Lower lobe of right lung (tissue), 2 donors: ENCODE measurements at regions not wholly inside any gene's neighbourhood (a gene's known extent, or its start where the extent isn't known, plus 50 kb on each side); places are given as distances from the start of the nearest gene placed in this dataset.

Experiments
- ATAC-seq, 2 donors: fragments of 200-7000 bp; cut with Tn5 transposase; one replicate each; pipeline ENCODE4 v1.9.1; 2020 to 2022; ENCODE audit warnings: mild to moderate bottlenecking in 2 of 2, moderate library complexity in 2 of 2
- DNase-seq: peaks from one replicate; pipeline ENCODE4 v3.0.0-alpha.2; 2020
- H3K27ac ChIP-seq: fragments of 200-600 bp; one replicate; pipeline ENCODE4 v1.8.0; 2022
- H3K27me3 ChIP-seq: fragments of 200-600 bp; one replicate; pipeline ENCODE4 v1.8.0; 2022; ENCODE audit warnings: low read depth
- H3K36me3 ChIP-seq: fragments of 200-600 bp; one replicate; pipeline ENCODE4 v1.8.0; 2022; ENCODE audit warnings: mild to moderate bottlenecking
- H3K4me1 ChIP-seq: fragments of 200-600 bp; one replicate; pipeline ENCODE4 v1.8.0; 2022
- H3K4me3 ChIP-seq: fragments of 200-600 bp; one replicate; pipeline ENCODE4 v1.8.0; 2022; ENCODE audit warnings: mild to moderate bottlenecking
- H3K9me3 ChIP-seq: fragments of 200-600 bp; one replicate; pipeline ENCODE4 v1.8.0; 2022
- CTCF ChIP-seq: fragments of 200-600 bp; IDR thresholded peaks from one replicate; pipeline ENCODE4 v1.8.0; 2022; ENCODE audit warnings: antibody characterized with exemption, mild to moderate bottlenecking
- intact Hi-C: fragments of 100-400 bp; cut with DNase I; formaldehyde crosslinking; loops from one replicate; pipeline ENCODE4 v1.11.0; 2022
- donor health status: DM: no; HTN: yes; CAD: no; lungs with severe emphysema.

GRCh38 chr16:73413091-73413829 is 365.3 kb upstream of the ZFHX3 start:
- no peak for DNase-seq
- no peaks in the 10 kb centered on the region for H3K4me1 ChIP-seq
- no peaks in the 10 kb centered on the region for H3K9me3 ChIP-seq
- H3K27ac ChIP-seq: no peak overlapping the region
- intact Hi-C loops: no loop called here
- no peaks in the 10 kb centered on the region for H3K27me3 ChIP-seq
- no peak for TF ChIP-seq CTCF
- no peaks in the 10 kb centered on the region for H3K36me3 ChIP-seq
- H3K4me3 ChIP-seq: no peak overlapping the region
- ATAC-seq: no peak

DNA sequence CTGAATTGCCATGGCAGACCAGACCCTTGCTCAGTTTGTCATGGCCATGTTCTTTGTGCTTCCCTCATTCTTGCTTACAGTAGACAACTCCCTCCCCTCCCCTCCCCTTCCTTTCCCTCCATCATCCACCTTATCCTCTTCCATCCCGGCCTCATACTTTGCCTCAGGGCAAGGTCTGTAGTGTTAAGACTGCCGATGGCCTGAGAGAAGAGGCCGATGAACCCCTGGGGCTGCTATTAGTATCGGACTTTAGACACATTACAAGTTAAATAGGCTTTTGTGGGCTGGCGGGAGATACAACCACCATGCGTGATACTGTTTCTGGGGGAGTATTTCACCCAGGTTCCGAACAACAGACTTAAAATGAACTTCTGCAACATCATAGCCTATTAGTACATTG is 364.5 kb upstream of the ZFHX3 start:
- no peak for TF ChIP-seq CTCF
- Histone ChIP-seq H3K27me3 (no peaks in the 10 kb centered on the region), H3K27ac (no peak overlapping the region), H3K36me3 (no peaks in the 10 kb centered on the region), H3K4me1 (no peaks in the 10 kb centered on the region), H3K9me3 (no peaks in the 10 kb centered on the region), H3K4me3 (no peak overlapping the region)
- intact Hi-C loops: no loop called here
- ATAC-seq: no peak
- no peak for DNase-seq

DNA sequence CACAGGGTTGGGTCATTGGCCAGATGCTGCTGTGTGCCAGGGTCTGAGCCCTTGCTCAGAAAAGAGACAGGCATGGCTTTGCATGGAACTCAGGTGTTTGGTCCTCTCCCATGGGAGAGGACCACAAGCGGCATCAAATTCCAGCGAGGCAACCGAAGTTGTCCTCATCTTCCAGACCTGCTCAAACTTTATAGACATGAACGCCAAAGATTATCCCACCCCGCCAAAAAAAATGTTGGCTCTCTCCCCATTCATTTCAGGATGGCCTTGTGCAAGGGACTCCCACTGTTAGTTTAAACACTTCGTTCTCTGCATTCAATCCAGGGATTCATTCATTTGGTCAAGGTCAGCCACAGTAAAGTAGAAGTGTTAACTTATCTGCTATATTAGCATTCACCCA is 360.8 kb upstream of the ZFHX3 start:
- H3K9me3 ChIP-seq: no peaks in the 10 kb centered on the region
- no peaks in the 10 kb centered on the region for H3K4me1 ChIP-seq
- intact Hi-C loops: no loop called here
- DNase-seq (no peak), ATAC-seq (no peak)
- H3K27ac ChIP-seq: no peak overlapping the region
- no peak overlapping the region for H3K4me3 ChIP-seq
- no peaks in the 10 kb centered on the region for H3K27me3 ChIP-seq
- no peak for TF ChIP-seq CTCF
- no peaks in the 10 kb centered on the region for H3K36me3 ChIP-seq

DNA sequence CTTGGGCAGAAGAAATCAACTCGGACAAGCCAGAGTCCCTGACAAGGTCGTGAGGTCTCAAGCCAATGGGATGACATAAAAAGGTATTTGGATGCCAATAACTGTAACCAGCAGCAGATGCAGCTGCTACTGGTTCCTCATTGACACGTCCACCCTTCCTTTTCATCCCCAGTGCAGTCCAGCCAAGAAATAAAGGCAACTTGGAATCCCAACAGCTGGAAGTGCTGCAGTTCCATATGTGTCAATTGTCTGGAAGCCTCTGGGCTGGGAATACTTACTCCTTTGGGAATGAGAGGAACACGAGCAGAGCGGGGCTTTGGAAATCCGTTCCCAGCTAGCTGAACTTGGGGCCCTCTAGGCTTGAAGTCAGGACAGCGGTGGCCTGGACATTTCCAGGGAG is 360.4 kb upstream of the ZFHX3 start:
- TF ChIP-seq CTCF: no peak
- Histone ChIP-seq H3K4me1 (no peaks in the 10 kb centered on the region), H3K36me3 (no peaks in the 10 kb centered on the region), H3K9me3 (no peaks in the 10 kb centered on the region), H3K4me3 (no peak overlapping the region), H3K27me3 (no peaks in the 10 kb centered on the region), H3K27ac (no peak overlapping the region)
- ATAC-seq (no peak), DNase-seq (no peak)
- intact Hi-C loops: no loop called here

DNA sequence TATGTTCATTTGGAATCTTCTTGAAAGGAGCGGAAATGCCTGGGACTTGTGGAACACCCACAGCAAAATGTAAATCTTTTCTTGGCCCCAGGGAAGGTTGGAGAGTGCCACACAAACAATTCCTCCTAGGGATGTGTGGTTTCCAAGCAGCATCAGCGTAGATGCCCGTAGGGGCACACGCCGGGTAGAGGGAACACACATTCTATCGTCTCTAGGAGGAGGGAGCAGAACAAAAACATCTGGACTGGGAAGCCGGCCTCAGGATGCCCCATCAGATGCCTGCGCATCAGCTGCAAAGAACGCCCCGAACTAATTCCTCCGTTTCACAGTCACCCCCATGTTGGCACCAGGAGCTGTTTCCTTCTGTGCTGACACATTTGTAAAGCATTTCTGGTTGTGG is 357.9 kb upstream of the ZFHX3 start:
- ATAC-seq (no peak), DNase-seq (no peak)
- intact Hi-C loops: no loop called here
- no peaks in the 10 kb centered on the region for H3K4me1 ChIP-seq
- no peaks in the 10 kb centered on the region for H3K9me3 ChIP-seq
- H3K27ac ChIP-seq: no peak overlapping the region
- no peak overlapping the region for H3K4me3 ChIP-seq
- no peak for TF ChIP-seq CTCF
- H3K36me3 ChIP-seq: no peaks in the 10 kb centered on the region
- H3K27me3 ChIP-seq: no peaks in the 10 kb centered on the region
